ENCODE measurements at regions not wholly inside any gene's neighbourhood (a gene's known extent, or its start where the extent isn't known, plus 50 kb on each side); places are given as distances from the start of the nearest gene placed in this dataset.

DNA sequence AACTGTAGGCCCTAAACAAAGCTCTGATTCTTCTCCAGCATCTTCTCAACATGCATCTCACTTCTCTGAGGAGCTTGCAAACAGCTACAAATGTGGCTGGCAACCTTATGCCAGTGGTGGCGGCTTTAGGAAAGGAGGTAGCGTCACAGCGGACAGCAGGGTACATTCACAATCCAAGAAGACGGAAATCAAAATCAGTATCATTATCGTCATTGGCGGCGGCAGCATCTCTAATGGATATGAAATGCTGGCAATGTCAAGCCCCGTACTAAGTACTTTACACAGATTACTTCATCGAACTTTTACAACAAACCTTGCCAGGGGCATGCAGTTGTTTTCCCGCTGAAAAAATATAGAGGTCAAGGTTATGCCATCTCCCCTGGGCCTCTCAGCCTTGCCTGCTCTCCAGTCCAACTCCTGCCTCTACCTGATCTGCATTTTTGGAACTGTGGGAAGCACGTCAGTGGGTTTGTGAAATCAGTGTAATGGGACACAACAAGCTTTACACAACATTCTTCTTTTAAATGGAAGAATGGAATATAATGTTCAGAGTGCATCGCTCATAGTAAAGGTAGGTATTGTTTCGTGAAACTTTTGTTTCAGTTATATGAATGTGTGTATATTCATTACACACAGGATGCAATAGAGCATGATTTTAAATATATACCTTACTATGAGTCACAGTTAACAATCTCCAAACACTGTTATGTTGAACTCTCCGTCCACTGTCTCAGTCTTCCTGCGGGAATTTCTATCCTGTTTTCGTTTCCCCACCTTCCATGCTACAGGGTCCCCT, 152.9 kb downstream of the TTC32 start:
- TF ChIP-seq, protein P1, sequence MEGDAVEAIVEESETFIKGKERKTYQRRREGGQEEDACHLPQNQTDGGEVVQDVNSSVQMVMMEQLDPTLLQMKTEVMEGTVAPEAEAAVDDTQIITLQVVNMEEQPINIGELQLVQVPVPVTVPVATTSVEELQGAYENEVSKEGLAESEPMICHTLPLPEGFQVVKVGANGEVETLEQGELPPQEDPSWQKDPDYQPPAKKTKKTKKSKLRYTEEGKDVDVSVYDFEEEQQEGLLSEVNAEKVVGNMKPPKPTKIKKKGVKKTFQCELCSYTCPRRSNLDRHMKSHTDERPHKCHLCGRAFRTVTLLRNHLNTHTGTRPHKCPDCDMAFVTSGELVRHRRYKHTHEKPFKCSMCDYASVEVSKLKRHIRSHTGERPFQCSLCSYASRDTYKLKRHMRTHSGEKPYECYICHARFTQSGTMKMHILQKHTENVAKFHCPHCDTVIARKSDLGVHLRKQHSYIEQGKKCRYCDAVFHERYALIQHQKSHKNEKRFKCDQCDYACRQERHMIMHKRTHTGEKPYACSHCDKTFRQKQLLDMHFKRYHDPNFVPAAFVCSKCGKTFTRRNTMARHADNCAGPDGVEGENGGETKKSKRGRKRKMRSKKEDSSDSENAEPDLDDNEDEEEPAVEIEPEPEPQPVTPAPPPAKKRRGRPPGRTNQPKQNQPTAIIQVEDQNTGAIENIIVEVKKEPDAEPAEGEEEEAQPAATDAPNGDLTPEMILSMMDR (IDR thresholded peaks at IDR 0.05; ENCODE audit: insufficient read depth, low read depth, low read length) = no peak
- no peak for DNase-seq (ENCODE audit: low read depth)
- Histone ChIP-seq H3K27me3 (ENCODE audit: control insufficient read depth, insufficient read depth, low read length) (peaks cover 2% of the 10 kb centered on the region), H3K4me3 (ENCODE audit: low read depth, low read length) (no peak overlapping the region), H3K36me3 (ENCODE audit: control insufficient read depth, insufficient read depth, low read length) (no peaks in the 10 kb centered on the region)
- ChIA-PET POLR2A (no interaction called here), CTCF (interaction anchor here (1.0 kb wide), 1 partner anchor 1228 kb away, joined by 3 read pairs; no protein-coding TSS in a partner anchor)

DNA sequence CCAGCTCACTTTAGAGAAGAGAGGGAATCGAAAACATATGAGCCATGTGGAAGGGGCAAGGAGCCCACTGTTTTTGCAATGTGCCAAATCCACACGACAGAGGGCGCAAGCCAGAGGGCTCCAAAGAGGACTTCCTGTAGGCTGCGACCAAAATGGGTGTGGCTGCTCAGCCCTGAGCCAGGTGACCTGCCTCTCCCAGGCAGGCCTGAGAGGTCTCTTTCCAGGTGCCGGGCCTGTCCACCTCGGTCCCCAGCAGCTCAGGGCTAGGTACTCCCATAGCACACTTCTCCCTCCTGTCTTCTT, 153.8 kb downstream of the TTC32 start:
- ChIA-PET CTCF (interaction anchor here (0.7 to 1.4 kb wide), 3 partner anchors 9 to 1227 kb away, joined by 3 read pairs; no protein-coding TSS in a partner anchor), POLR2A (no interaction called here)
- Histone ChIP-seq H3K36me3 (ENCODE audit: control insufficient read depth, insufficient read depth, low read length) (no peaks in the 10 kb centered on the region), H3K4me3 (ENCODE audit: low read depth, low read length) (no peak overlapping the region), H3K27me3 (ENCODE audit: control insufficient read depth, insufficient read depth, low read length) (peaks cover 2% of the 10 kb centered on the region)
- no peak for DNase-seq (ENCODE audit: low read depth)
- TF ChIP-seq, protein P1 (IDR thresholded peaks at IDR 0.05; ENCODE audit: insufficient read depth, low read depth, low read length) = no peak

DNA sequence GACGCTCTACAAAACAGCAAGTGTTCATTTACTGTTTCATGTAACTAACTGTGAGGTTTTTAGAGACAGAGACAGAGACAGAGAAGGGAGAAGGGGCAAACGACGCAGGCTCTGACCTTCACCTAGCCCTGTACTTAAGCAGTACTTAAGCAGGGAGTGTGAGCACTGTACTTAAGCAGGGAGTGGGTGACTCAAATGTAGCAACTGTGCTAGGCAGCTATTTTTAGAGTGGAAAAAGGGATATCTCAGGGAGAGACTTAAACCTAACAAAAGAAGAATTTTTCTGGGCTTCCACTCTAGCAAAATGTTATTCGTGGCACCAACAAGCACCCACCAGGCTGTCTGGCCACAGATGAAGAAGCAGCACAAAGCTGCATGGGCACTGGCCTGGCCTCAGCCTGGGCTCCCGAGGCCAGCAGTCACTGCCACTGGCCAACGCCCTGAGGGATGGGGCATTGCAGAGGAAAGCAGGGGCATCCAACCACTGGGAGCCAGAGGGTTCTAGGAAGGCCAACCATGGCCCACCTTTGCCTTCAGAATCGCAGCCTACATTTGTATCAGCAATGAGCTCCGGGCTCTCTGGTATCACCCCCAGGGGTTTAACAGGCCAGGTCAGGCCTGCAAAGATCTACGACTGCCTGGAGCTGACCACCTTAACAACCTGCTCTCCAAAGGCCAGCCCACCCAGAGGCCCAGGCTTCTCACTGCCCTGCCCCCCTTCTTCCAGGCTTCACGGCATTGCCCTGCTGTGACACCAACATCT, 154.3 kb downstream of the TTC32 start:
- TF ChIP-seq, protein P1 (IDR thresholded peaks at IDR 0.05; ENCODE audit: insufficient read depth, low read depth, low read length) = no peak
- CTCF ChIA-PET = interaction anchor here (0.7 to 1.4 kb wide), 5 partner anchors 9 to 1226 kb away, joined by 3 to 4 read pairs (median 3); no protein-coding TSS in a partner anchor
- Histone ChIP-seq H3K27me3 (ENCODE audit: control insufficient read depth, insufficient read depth, low read length) (peaks cover 2% of the 10 kb centered on the region), H3K4me3 (ENCODE audit: low read depth, low read length) (no peak overlapping the region), H3K36me3 (ENCODE audit: control insufficient read depth, insufficient read depth, low read length) (no peaks in the 10 kb centered on the region)
- POLR2A ChIA-PET = no interaction called here
- DNase-seq (ENCODE audit: low read depth) = no peak

DNA sequence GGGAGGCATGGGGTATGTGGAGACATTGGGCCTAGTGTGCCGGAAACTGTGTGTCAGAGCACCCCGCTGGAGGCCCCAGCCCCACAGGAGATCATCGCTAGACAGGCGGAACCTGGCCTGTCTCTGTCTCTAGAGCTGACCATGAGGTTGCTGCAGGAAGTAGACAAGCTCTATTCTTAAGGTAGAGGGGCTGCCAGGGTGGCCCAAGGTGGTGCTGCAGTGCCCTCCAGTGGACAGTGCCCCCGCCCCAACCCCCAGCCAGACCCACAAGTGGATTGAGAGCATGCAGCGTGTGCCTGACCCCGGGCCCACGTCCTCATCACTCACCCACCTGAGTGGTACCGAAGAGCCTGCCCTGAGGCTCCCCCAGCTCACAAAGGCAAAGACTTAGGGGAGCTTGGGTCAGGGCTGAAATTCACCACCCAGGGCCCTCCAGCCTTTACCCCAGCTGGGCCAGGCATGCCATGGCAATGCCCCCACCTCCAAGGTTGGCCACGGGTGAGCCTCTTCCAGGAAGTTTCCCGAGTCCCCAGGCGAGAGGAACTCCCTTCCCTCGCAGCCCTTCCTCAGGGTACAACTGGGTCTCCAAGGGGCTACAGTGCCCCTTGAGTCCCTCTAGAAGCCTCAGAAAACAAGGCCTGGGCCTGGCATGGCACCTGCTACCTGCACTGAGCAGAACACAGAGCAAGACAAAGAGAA, 155.0 kb downstream of the TTC32 start:
- no peak for DNase-seq (ENCODE audit: low read depth)
- ChIA-PET CTCF (interaction anchor here (0.7 to 2.1 kb wide), 6 partner anchors 8 to 379 kb away, joined by 3 to 5 read pairs (median 4); no protein-coding TSS in a partner anchor), POLR2A (no interaction called here)
- TF ChIP-seq, protein P1 (IDR thresholded peaks at IDR 0.05; ENCODE audit: insufficient read depth, low read depth, low read length) = peak; percentile 48
- Histone ChIP-seq H3K27me3 (ENCODE audit: control insufficient read depth, insufficient read depth, low read length) (peaks cover 2% of the 10 kb centered on the region), H3K4me3 (ENCODE audit: low read depth, low read length) (no peak overlapping the region), H3K36me3 (ENCODE audit: control insufficient read depth, insufficient read depth, low read length) (no peaks in the 10 kb centered on the region)
